K562 (cell line): ENCODE measurements at regions not wholly inside any gene's neighbourhood (a gene's known extent, or its start where the extent isn't known, plus 50 kb on each side); places are given as distances from the start of the nearest gene placed in this dataset.

Experiments used
- NCOA6 ChIP-seq: fragments of 450-650 bp; IDR thresholded peaks from 2 replicates; pipeline ENCODE4 v1.6.1; 2017; ENCODE audit warnings: mild to moderate bottlenecking
- SREBF2 ChIP-seq: sonication (generic); formaldehyde crosslinking; IDR thresholded peaks from 2 replicates; pipeline ENCODE4 v1.4.0; 2020; ENCODE audit warnings: mild to moderate bottlenecking, missing genetic modification reagents
- STAG1 ChIP-seq: sonication (generic); formaldehyde crosslinking; IDR thresholded peaks from 2 replicates; pipeline ENCODE4 v1.5.0; 2020; ENCODE audit warnings: missing genetic modification reagents, borderline replicate concordance

GRCh38 chr12:116366456-116366776 lies 88.9 kb upstream of the MED13L start:
- TF ChIP-seq STAG1 (CRISPR knock-in tag) (no peak), SREBF2 (no peak), NCOA6 (no peak)
